OCI-LY7 (cell line): ENCODE measurements at regions not wholly inside any gene's neighbourhood (a gene's known extent, or its start where the extent isn't known, plus 50 kb on each side); places are given as distances from the start of the nearest gene placed in this dataset.

Source experiments
- BruUV-seq: library from RNA; stranded (reverse); fragments of 400-500 nt; replicated peaks from 2 replicates; lab custom pipeline; 2021; lab: Mats Ljungman, UMichigan
- CTCF ChIA-PET: fragments of 300-600 bp; sonication (Branson Sonifier 250); formaldehyde crosslinking; loops from one replicate; lab custom pipeline; 2022; ENCODE audit warnings: antibody characterized with exemption; ENCODE audit not compliant: unreplicated experiment; lab: Charles Lee
- POLR2A ChIA-PET: fragments of 300-600 bp; sonication (Branson Sonifier 250); formaldehyde crosslinking; loops from one replicate; lab custom pipeline; 2022; ENCODE audit warnings: antibody characterized with exemption; lab: Charles Lee
- DNase-seq: peaks from one replicate; pipeline ENCODE4 v3.0.0-alpha.2; 2015; ENCODE audit warnings: low spot score
- H2AFZ ChIP-seq: fragments of 200-600 bp; sonication (generic), shearing (Covaris generic); 2 replicates; pipeline ENCODE4 v1.6.1; 2014; ENCODE audit warnings: mild to moderate bottlenecking, antibody characterized with exemption, low read length, moderate library complexity
- H3K27ac ChIP-seq: fragments of 200-600 bp; sonication (generic); 2 replicates; pipeline ENCODE4 v1.5.1; 2014; ENCODE audit warnings: mixed run types, low read depth, mild to moderate bottlenecking, moderate library complexity, low read length, inconsistent platforms; ENCODE audit not compliant: poor library complexity, severe bottlenecking
- H3K36me3 ChIP-seq: fragments of 200-600 bp; sonication (generic); 2 replicates; pipeline ENCODE4 v1.6.1; 2014; ENCODE audit warnings: mild to moderate bottlenecking, antibody characterized with exemption, low read length, moderate library complexity, mixed read lengths; ENCODE audit not compliant: insufficient read depth
- H3K4me1 ChIP-seq: fragments of 200-600 bp; sonication (generic); 2 replicates; pipeline ENCODE4 v1.5.1; 2014; ENCODE audit warnings: mild to moderate bottlenecking, low read length; ENCODE audit not compliant: insufficient read depth, poor library complexity, severe bottlenecking
- H3K4me2 ChIP-seq: fragments of 200-600 bp; sonication (generic); 2 replicates; pipeline ENCODE4 v1.6.1; 2014; ENCODE audit warnings: mild to moderate bottlenecking, low read length
- H3K4me3 ChIP-seq: fragments of 200-600 bp; sonication (generic); 2 replicates; pipeline ENCODE4 v1.5.1; 2014; ENCODE audit warnings: mild to moderate bottlenecking, low read depth, low read length; ENCODE audit not compliant: poor library complexity, severe bottlenecking
- H3K79me2 ChIP-seq: fragments of 200-600 bp; sonication (generic); 2 replicates; pipeline ENCODE4 v1.6.1; 2016; ENCODE audit warnings: low read depth, mild to moderate bottlenecking, low read length, moderate library complexity, mixed read lengths; ENCODE audit not compliant: insufficient read depth
- H3K9me2 ChIP-seq: fragments of 200-600 bp; sonication (generic); 2 replicates; pipeline ENCODE4 v1.6.1; 2016; ENCODE audit warnings: mild to moderate bottlenecking, low read length, mixed read lengths; ENCODE audit not compliant: insufficient read depth
- H3K9me3 ChIP-seq: fragments of 200-600 bp; sonication (generic); 2 replicates; pipeline ENCODE4 v1.6.1; 2014; ENCODE audit warnings: mild to moderate bottlenecking, mixed run types, low read length, mixed read lengths
- H4K20me1 ChIP-seq: fragments of 200-600 bp; sonication (generic); 2 replicates; pipeline ENCODE4 v1.6.1; 2014; ENCODE audit warnings: mild to moderate bottlenecking, antibody characterized with exemption, low read length, moderate library complexity, mixed read lengths; ENCODE audit not compliant: insufficient read depth
- CTCF ChIP-seq: fragments of 200-600 bp; sonication (generic); conservative IDR thresholded peaks from 2 replicates; pipeline ENCODE4 v1.5.1; 2014; ENCODE audit warnings: mild to moderate bottlenecking, antibody characterized with exemption, low read length, moderate library complexity, mixed read lengths
- EZH2phosphoT487 ChIP-seq: fragments of 200-600 bp; sonication (generic); IDR thresholded peaks from 2 replicates; pipeline ENCODE4 v1.6.1; 2018; ENCODE audit warnings: low read depth, borderline replicate concordance, mild to moderate bottlenecking, mixed run types, antibody characterized with exemption, low read length, moderate library complexity, mixed read lengths
- intact Hi-C: fragments of 100-400 bp; cut with micrococcal nuclease; formaldehyde crosslinking; loops from one replicate; pipeline ENCODE4 v1.10.0; 2022; ENCODE audit not compliant: unreplicated experiment

DNA sequence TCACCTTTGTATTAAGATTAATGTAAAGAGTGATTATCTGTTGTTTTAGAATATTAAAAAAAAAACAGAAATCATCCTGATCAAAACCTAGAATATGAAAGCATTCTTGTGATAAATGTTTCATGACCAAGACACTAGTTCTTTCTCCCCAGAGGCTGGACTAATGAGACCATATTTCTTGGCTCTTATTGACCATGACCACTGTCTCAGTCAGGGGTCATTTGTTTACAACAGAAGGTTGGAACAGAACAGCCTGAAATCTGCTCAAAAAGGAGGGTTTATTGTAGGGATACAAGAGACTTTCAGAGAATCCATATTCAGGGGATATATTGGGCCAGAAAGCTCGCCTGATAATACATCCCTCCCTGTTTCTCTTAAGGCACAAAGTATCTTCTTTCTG lies 87.7 kb downstream of the TMEM30B start:
- Histone ChIP-seq H3K9me3 (no peaks in the 10 kb centered on the region), H3K4me2 (no peak overlapping the region), H3K36me3 (no peaks in the 10 kb centered on the region), H3K79me2 (no peaks in the 10 kb centered on the region), H4K20me1 (no peaks in the 10 kb centered on the region), H2AFZ (no peak overlapping the region), H3K9me2 (no peaks in the 10 kb centered on the region), H3K4me3 (no peak overlapping the region), H3K4me1 (no peaks in the 10 kb centered on the region), H3K27ac (no peak overlapping the region)
- no peak for DNase-seq
- no peak for TF ChIP-seq CTCF
- TF ChIP-seq EZH2phosphoT487 = no peak
- intact Hi-C loops = no loop called here
- POLR2A ChIA-PET = no interaction called here
- CTCF ChIA-PET = no interaction called here
- BruUV-seq = no TSS peak

DNA sequence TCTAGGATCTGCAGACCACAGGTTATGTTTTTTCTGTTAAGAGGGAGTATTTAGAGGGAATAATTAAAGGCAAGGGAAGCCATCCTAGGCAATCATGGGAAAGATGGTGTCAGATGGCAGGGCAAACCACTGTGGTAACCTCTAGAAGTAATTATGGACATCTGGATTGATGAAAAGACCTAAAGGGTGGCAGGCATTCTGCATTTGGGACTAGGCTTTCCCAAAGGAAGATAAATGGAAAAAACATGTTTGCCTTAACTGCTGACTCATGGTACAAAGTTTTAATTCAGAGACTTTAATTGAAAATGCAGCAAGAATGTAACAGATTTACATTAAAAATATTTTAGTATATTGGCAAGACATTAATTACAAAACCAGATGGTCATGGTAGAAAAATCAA lies 88.1 kb downstream of the TMEM30B start:
- Histone ChIP-seq H3K9me3 (no peaks in the 10 kb centered on the region), H3K79me2 (no peaks in the 10 kb centered on the region), H3K27ac (no peak overlapping the region), H3K36me3 (no peaks in the 10 kb centered on the region), H4K20me1 (no peaks in the 10 kb centered on the region), H3K4me2 (no peak overlapping the region), H3K4me1 (no peaks in the 10 kb centered on the region), H2AFZ (no peak overlapping the region), H3K9me2 (no peaks in the 10 kb centered on the region), H3K4me3 (no peak overlapping the region)
- intact Hi-C loops = no loop called here
- no TSS peak for BruUV-seq
- TF ChIP-seq EZH2phosphoT487 (no peak), CTCF (no peak)
- no peak for DNase-seq
- CTCF ChIA-PET = no interaction called here
- POLR2A ChIA-PET = no interaction called here

DNA sequence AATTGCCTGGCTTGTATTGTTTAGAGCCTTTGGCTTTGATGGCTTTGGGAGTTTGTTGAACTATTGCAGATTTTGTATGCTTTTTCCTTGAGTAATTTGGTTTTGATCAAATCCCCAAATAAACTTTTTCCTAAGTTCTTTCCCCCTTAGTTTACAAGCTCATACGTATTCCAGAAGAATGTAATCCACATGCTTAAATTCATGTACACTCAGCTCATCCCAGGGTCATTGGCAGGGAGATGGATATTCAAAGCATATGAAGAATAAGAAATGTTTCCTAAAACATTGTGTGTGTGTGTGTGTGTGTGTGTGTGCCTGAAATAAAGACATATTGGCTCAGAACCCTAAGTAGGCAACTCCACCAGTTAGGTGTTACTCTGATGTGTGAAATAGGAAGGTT lies 89.4 kb downstream of the TMEM30B start:
- Histone ChIP-seq H3K4me2 (no peak overlapping the region), H3K9me3 (no peaks in the 10 kb centered on the region), H3K79me2 (no peaks in the 10 kb centered on the region), H3K4me1 (no peaks in the 10 kb centered on the region), H3K27ac (no peak overlapping the region), H4K20me1 (no peaks in the 10 kb centered on the region), H3K9me2 (no peaks in the 10 kb centered on the region), H2AFZ (no peak overlapping the region), H3K4me3 (no peak overlapping the region), H3K36me3 (no peaks in the 10 kb centered on the region)
- no peak for DNase-seq
- no TSS peak for BruUV-seq
- intact Hi-C loops = no loop called here
- CTCF ChIA-PET = no interaction called here
- TF ChIP-seq EZH2phosphoT487 (no peak), CTCF (no peak)
- POLR2A ChIA-PET = interaction anchor here (1.2 kb wide), 1 partner anchor 567 kb away, joined by 4 read pairs; no protein-coding TSS in a partner anchor
